Natural killer cell (primary cell): ENCODE measurements at regions not wholly inside any gene's neighbourhood (a gene's known extent, or its start where the extent isn't known, plus 50 kb on each side); places are given as distances from the start of the nearest gene placed in this dataset.

ENCODE experiments used
- ATAC-seq, 3 donors: fragments of 150-1000 bp in 2 of 3; fragments of 200-7000 bp in 1 of 3; cut with Tn5 transposase; 1 replicate in 1 of 3; 2 replicates in 2 of 3; pipeline ENCODE4 v1.10.0; 2021; ENCODE audit warnings: mild to moderate bottlenecking in 2 of 3, moderate library complexity in 2 of 3
- DNase-seq, 2 donors: peaks; one replicate each; pipeline versions ENCODE4 v3.0.0 to v3.0.0-alpha.2; 2013 to 2021; ENCODE audit warnings: mixed read lengths in 1 of 2
- H3K27ac ChIP-seq: one replicate; pipeline ENCODE4 v1.5.1; 2013; ENCODE audit warnings: mild to moderate bottlenecking, low read length
- H3K27me3 ChIP-seq: one replicate; pipeline ENCODE4 v1.6.1; 2013; ENCODE audit warnings: low read length; ENCODE audit not compliant: control insufficient read depth, insufficient read depth
- H3K36me3 ChIP-seq: one replicate; pipeline ENCODE4 v1.6.1; 2013; ENCODE audit warnings: low read length; ENCODE audit not compliant: control insufficient read depth, insufficient read depth
- H3K4me1 ChIP-seq: one replicate; pipeline ENCODE4 v1.6.1; 2013; ENCODE audit warnings: low read length; ENCODE audit not compliant: control insufficient read depth, insufficient read depth
- H3K4me3 ChIP-seq: one replicate; pipeline ENCODE4 v1.5.1; 2013; ENCODE audit warnings: low read length
- H3K9me3 ChIP-seq: one replicate; pipeline ENCODE4 v1.6.1; 2013; ENCODE audit warnings: low read length; ENCODE audit not compliant: control insufficient read depth, insufficient read depth
- H3K27ac Mint-ChIP-seq, 2 donors: one replicate each; pipeline ENCODE4 v1.8.0; 2022; ENCODE audit warnings: mild to moderate bottlenecking in 2 of 2, mixed read lengths in 2 of 2, moderate library complexity in 1 of 2
- H3K27me3 Mint-ChIP-seq, 2 donors: one replicate each; pipeline ENCODE4 v1.8.0; 2022; ENCODE audit warnings: low read depth in 2 of 2, mixed read lengths in 2 of 2
- H3K36me3 Mint-ChIP-seq: one replicate; pipeline ENCODE4 v1.8.0; 2022; ENCODE audit warnings: mixed read lengths
- H3K4me1 Mint-ChIP-seq, 2 donors: one replicate each; pipeline ENCODE4 v1.8.0; 2022; ENCODE audit warnings: mixed read lengths in 2 of 2
- H3K4me3 Mint-ChIP-seq: one replicate; pipeline ENCODE4 v1.8.0; 2022; ENCODE audit warnings: mild to moderate bottlenecking, moderate library complexity, mixed read lengths
- H3K9me3 Mint-ChIP-seq, 2 donors: one replicate each; pipeline ENCODE4 v1.8.0; 2022; ENCODE audit warnings: mixed read lengths in 2 of 2
- WGBS: methylation state at CpG from one replicate; pipeline ENCODE4 v1.1.7; 2013; ENCODE audit warnings: missing lambda C conversion rate; ENCODE audit not compliant: insufficient coverage; 5-methylcytosine and 5-hydroxymethylcytosine counted together
- intact Hi-C: fragments of 100-400 bp; cut with micrococcal nuclease; formaldehyde crosslinking; loops from one replicate; pipeline ENCODE4 v1.14.2; 2022
- TF ChIP-seq, protein P1 (sequence below): fragments of 200-600 bp; IDR thresholded peaks from one replicate; pipeline ENCODE4 v1.8.0; 2022; ENCODE audit warnings: antibody characterized with exemption

DNA sequence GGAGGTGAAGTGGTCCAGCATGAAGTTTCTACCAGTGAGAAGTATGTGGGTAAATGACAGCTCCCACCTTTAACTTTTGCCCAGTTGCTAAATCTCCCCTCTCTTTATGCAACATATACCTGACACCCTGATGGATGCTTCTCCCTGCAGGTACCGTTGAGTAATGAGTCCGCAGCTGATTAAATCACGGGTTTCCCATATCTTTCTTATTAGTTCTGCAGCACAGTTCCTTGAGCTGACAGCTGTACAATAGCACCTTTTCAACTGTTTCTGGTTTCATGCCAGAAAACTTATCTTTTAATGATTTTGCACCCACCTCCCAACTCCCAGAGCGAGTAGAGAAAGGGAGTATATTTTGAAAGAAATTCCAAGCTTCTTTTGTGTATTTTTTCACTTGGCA lies 161.0 kb upstream of the TUT7 start:
- Mint-ChIP-seq H3K27ac (no peak overlapping the region), H3K4me1 (no peaks in the 10 kb centered on the region), H3K36me3 (no peaks in the 10 kb centered on the region), H3K4me3 (no peak overlapping the region), H3K9me3 (no peaks in the 10 kb centered on the region), H3K27me3 (peaks cover 9 to 33% of the 10 kb centered on the region in 2 donors)
- TF ChIP-seq, protein P1, sequence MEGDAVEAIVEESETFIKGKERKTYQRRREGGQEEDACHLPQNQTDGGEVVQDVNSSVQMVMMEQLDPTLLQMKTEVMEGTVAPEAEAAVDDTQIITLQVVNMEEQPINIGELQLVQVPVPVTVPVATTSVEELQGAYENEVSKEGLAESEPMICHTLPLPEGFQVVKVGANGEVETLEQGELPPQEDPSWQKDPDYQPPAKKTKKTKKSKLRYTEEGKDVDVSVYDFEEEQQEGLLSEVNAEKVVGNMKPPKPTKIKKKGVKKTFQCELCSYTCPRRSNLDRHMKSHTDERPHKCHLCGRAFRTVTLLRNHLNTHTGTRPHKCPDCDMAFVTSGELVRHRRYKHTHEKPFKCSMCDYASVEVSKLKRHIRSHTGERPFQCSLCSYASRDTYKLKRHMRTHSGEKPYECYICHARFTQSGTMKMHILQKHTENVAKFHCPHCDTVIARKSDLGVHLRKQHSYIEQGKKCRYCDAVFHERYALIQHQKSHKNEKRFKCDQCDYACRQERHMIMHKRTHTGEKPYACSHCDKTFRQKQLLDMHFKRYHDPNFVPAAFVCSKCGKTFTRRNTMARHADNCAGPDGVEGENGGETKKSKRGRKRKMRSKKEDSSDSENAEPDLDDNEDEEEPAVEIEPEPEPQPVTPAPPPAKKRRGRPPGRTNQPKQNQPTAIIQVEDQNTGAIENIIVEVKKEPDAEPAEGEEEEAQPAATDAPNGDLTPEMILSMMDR = no peak
- 86% methylated on average over 3 of the region's 4 CpGs for WGBS
- no peak for ATAC-seq
- no peak for DNase-seq
- Histone ChIP-seq H3K36me3 (no peaks in the 10 kb centered on the region), H3K27me3 (no peaks in the 10 kb centered on the region), H3K4me3 (no peak overlapping the region), H3K9me3 (no peaks in the 10 kb centered on the region), H3K4me1 (no peaks in the 10 kb centered on the region), H3K27ac (no peak overlapping the region)
- intact Hi-C loops = no loop called here

DNA sequence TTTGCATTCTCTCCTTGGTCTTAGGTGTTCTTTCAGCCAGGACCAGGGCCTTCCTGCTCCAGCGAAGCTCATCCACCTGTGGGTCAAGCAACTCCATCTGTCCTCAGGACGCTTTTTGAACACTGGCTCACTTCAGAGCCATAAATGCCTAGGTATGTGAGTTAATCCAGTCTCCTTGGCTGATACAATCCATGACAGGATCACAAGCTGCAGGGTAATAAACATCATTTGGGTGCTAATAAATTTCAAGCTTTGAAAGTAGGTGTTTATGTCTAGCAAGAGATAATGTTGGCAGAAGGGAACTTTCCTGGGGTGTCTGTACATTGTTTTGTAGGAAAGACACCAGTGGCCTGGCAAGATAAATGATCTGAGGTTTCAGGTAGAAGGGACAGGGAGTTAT lies 159.2 kb upstream of the TUT7 start:
- WGBS = 80% methylated on average over 2 of the region's 2 CpGs
- DNase-seq (no peak), ATAC-seq (no peak)
- Mint-ChIP-seq H3K27me3 (peaks cover 9 to 33% of the 10 kb centered on the region in 2 donors), H3K4me3 (no peak overlapping the region), H3K9me3 (no peaks in the 10 kb centered on the region), H3K36me3 (no peaks in the 10 kb centered on the region), H3K27ac (no peak overlapping the region), H3K4me1 (no peaks in the 10 kb centered on the region)
- no peaks in the 10 kb centered on the region for H3K4me1 ChIP-seq
- intact Hi-C loops = no loop called here
- TF ChIP-seq, protein P1 = no peak
- no peak overlapping the region for H3K4me3 ChIP-seq
- no peaks in the 10 kb centered on the region for H3K27me3 ChIP-seq
- no peak overlapping the region for H3K27ac ChIP-seq
- no peaks in the 10 kb centered on the region for H3K36me3 ChIP-seq
- H3K9me3 ChIP-seq = no peaks in the 10 kb centered on the region

DNA sequence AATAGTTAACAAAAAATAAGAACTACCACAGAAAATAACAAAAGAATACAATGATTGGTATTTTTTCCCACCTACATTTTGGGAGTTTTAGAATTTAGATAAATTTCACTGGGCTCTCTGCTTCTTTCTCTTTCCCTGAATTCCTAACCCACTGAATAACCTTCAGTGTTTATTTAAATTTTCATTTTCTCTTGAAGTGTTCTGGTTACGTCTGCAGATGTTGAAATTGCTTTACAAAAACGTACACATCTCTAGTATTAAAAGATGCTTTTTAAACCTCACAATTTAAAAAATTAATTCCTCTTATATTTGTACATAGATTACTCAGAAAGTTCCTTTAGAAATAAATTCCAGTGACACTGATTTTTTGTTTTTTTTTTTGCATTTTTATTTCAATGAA lies 158.7 kb upstream of the TUT7 start:
- Mint-ChIP-seq H3K27ac (no peak overlapping the region), H3K4me1 (no peaks in the 10 kb centered on the region), H3K4me3 (no peak overlapping the region), H3K27me3 (peaks cover 9 to 33% of the 10 kb centered on the region in 2 donors), H3K36me3 (no peaks in the 10 kb centered on the region), H3K9me3 (no peaks in the 10 kb centered on the region)
- TF ChIP-seq, protein P1 = no peak
- H3K27ac ChIP-seq = no peak overlapping the region
- no peaks in the 10 kb centered on the region for H3K9me3 ChIP-seq
- no peak for DNase-seq
- no peaks in the 10 kb centered on the region for H3K36me3 ChIP-seq
- H3K27me3 ChIP-seq = no peaks in the 10 kb centered on the region
- no peaks in the 10 kb centered on the region for H3K4me1 ChIP-seq
- intact Hi-C loops = no loop called here
- no peak overlapping the region for H3K4me3 ChIP-seq
- WGBS = 83% methylated on average over 2 of the region's 2 CpGs
- no peak for ATAC-seq

DNA sequence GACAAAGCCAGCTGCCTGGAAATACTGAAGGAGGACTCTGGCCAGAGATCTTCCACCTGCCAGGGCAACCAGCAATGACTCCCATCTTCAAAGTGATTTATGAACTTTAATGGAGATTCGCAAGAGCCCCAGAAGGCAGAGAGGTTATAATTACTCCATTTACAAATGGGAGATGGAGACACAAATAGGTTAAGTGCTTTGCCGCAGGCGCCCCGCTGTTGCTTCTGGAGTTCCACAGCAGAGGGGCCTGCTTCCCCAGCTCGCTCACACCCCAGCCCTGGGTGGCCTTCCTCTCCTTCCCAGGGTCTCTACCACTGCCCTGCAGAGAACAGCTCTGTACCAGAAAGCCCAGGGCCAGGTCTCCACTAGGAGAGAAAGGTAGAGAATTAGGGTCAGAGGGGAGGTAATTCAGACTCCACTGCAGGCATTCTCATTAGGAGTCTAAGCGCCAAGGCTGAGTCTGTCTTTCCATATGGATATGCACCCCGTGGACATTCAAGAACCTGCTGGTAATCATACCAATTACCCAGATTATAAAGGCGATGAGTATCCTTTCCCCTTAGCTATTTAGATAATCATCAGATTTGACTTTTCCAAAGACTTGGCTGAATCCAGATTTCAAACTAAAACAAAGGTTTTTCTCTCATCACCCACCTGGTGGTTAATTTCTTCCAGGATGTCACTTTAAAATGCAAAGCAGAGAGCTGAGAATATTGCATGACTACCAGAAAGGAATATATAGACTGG lies 157.6 kb upstream of the TUT7 start:
- 90% methylated on average over 8 of the region's 8 CpGs for WGBS
- no peaks in the 10 kb centered on the region for H3K36me3 Mint-ChIP-seq
- no peaks in the 10 kb centered on the region for H3K4me1 ChIP-seq
- no peaks in the 10 kb centered on the region for H3K36me3 ChIP-seq
- H3K27ac Mint-ChIP-seq = no peak overlapping the region
- no peaks in the 10 kb centered on the region for H3K9me3 ChIP-seq
- no peaks in the 10 kb centered on the region for H3K4me1 Mint-ChIP-seq
- peaks cover 6 to 26% of the 10 kb centered on the region in 2 donors for H3K27me3 Mint-ChIP-seq
- intact Hi-C loops = no loop called here
- no peak overlapping the region for H3K4me3 Mint-ChIP-seq
- DNase-seq = no peak
- H3K9me3 Mint-ChIP-seq = no peaks in the 10 kb centered on the region
- ATAC-seq = no peak
- H3K27ac ChIP-seq = no peak overlapping the region
- H3K27me3 ChIP-seq = no peaks in the 10 kb centered on the region
- TF ChIP-seq, protein P1 = no peak
- H3K4me3 ChIP-seq = no peak overlapping the region
